ENCODE measurements at regions not wholly inside any gene's neighbourhood (a gene's known extent, or its start where the extent isn't known, plus 50 kb on each side); places are given as distances from the start of the nearest gene placed in this dataset.

DNA sequence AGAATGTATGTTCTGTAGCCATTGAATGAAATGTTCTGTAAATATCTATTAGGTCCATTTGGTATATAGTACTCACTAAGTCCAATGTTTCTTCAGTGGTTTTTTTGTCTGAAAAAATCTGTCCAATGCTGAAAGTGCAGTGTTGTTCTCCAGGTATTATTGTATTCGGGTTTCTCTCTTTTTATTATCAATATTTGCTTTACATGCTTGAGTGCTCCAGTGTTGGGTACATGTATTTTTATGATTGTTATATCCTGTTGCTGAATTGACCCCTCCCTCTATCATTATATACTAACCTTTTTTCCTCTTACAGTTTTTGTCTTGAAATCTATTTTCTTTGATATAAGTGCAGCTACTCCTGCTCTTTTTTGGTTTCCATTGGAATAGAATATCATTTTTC lies 382.2 kb downstream of the CCER1 start:
- TF ChIP-seq, protein P1, sequence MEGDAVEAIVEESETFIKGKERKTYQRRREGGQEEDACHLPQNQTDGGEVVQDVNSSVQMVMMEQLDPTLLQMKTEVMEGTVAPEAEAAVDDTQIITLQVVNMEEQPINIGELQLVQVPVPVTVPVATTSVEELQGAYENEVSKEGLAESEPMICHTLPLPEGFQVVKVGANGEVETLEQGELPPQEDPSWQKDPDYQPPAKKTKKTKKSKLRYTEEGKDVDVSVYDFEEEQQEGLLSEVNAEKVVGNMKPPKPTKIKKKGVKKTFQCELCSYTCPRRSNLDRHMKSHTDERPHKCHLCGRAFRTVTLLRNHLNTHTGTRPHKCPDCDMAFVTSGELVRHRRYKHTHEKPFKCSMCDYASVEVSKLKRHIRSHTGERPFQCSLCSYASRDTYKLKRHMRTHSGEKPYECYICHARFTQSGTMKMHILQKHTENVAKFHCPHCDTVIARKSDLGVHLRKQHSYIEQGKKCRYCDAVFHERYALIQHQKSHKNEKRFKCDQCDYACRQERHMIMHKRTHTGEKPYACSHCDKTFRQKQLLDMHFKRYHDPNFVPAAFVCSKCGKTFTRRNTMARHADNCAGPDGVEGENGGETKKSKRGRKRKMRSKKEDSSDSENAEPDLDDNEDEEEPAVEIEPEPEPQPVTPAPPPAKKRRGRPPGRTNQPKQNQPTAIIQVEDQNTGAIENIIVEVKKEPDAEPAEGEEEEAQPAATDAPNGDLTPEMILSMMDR (IDR thresholded peaks at IDR 0.05), result no peak
- TF ChIP-seq POLR2A (IDR thresholded peaks at IDR 0.05), result no peak
- TF ChIP-seq POLR2AphosphoS5 (IDR thresholded peaks at IDR 0.05), result no peak
